K562 (cell line): ENCODE measurements at regions not wholly inside any gene's neighbourhood (a gene's known extent, or its start where the extent isn't known, plus 50 kb on each side); places are given as distances from the start of the nearest gene placed in this dataset.
"Not testable (repeated sequence)": the region's sequence is repeated elsewhere in the genome, so short reads cannot be mapped to it uniquely, and the experiment has no call there.

ENCODE experiments used
- ATAC-seq: fragments of 200-7000 bp; cut with Tn5 transposase; 3 replicates; pipeline ENCODE4 v1.9.1; 2020; ENCODE audit warnings: moderate library complexity
- BruUV-seq: library from RNA; stranded (reverse); fragments of 400-500 nt; replicated peaks from 2 replicates; lab custom pipeline; 2021; lab: Mats Ljungman, UMichigan
- CTCF ChIA-PET: fragments of 300-600 bp; formaldehyde crosslinking; extraction: SDS; loops from one replicate; lab custom pipeline; 2021; ENCODE audit warnings: low intra/inter-chr PET ratio; lab: Yijun Ruan, JAX
- POLR2A ChIA-PET: fragments of 300-600, 350-650 bp; sonication (Branson Sonifier 250); formaldehyde crosslinking; extraction: SDS; loops from one replicate; lab custom pipeline; 2021; ENCODE audit warnings: antibody characterized with exemption, inconsistent platforms; lab: Yijun Ruan, JAX
- DNase-seq, 4 experiments: peaks; one replicate each; pipeline versions ENCODE4 v3.0.0 to v3.0.0-alpha.2; 2011 to 2018; ENCODE audit warnings: low spot score in 3 of 4, mixed read lengths in 3 of 4; ENCODE audit errors: extremely low read depth in 1 of 4
- FAIRE-seq: peaks from 2 replicates; lab custom pipeline; 2011; peaks lifted over from hg19 to GRCh38; lab: Jason Lieb, UNC
- H2AFZ ChIP-seq: 2 replicates; pipeline ENCODE4 v1.6.0; 2011; ENCODE audit warnings: low read depth, low read length, control low read depth, inconsistent platforms
- H3K27ac ChIP-seq: fragments of 200-600 bp; 3 replicates; pipeline ENCODE4 v1.8.0; 2011; ENCODE audit warnings: low read depth, mild to moderate bottlenecking, control low read depth, inconsistent platforms, low read length, moderate library complexity, mixed read lengths; ENCODE audit errors: extremely low read depth
- H3K27me3 ChIP-seq, 2 experiments: fragments of 300-600 bp in 1 of 2; 2 replicates in 1 of 2; 3 replicates in 1 of 2; pipeline versions ENCODE4 v1.6.0 to v1.8.0; 2011; ENCODE audit warnings: inconsistent platforms in 2 of 2, low read length in 2 of 2, mild to moderate bottlenecking in 1 of 2, mixed read lengths in 1 of 2, moderate library complexity in 1 of 2; ENCODE audit not compliant: control insufficient read depth in 2 of 2, insufficient read depth in 2 of 2
- H3K36me3 ChIP-seq: fragments of 300-600 bp; 3 replicates; pipeline ENCODE4 v1.8.0; 2011; ENCODE audit warnings: mild to moderate bottlenecking, low read length, inconsistent platforms; ENCODE audit not compliant: control insufficient read depth, insufficient read depth
- H3K4me1 ChIP-seq, 2 experiments: fragments of 200-600 bp in 1 of 2; replicated peaks in 1 of 2; 2 replicates in 1 of 2; 3 replicates in 1 of 2; pipeline versions ENCODE4 v1.5.1 to v1.8.0; 2011; ENCODE audit warnings: inconsistent platforms in 2 of 2, low read length in 2 of 2, mild to moderate bottlenecking in 1 of 2, mixed read lengths in 1 of 2, moderate library complexity in 1 of 2; ENCODE audit not compliant: control insufficient read depth in 2 of 2, insufficient read depth in 2 of 2
- H3K4me2 ChIP-seq: 2 replicates; pipeline ENCODE4 v1.6.1; 2011; ENCODE audit warnings: low read length, control low read depth, inconsistent platforms, mixed read lengths; ENCODE audit not compliant: insufficient read depth
- H3K4me3 ChIP-seq: fragments of 200-600 bp; sonication (generic), shearing (Covaris generic); 2 replicates; pipeline ENCODE4 v1.5.1; 2016; ENCODE audit warnings: control low read depth, inconsistent platforms
- H3K79me2 ChIP-seq: fragments of 200-600 bp; 3 replicates; pipeline ENCODE4 v1.8.0; 2011; ENCODE audit warnings: low read length, inconsistent platforms; ENCODE audit not compliant: control insufficient read depth, insufficient read depth
- H3K9ac ChIP-seq, 2 experiments: 2 replicates each; pipeline versions ENCODE4 v1.6.0 to v1.6.1; 2011; ENCODE audit warnings: low read depth in 2 of 2, low read length in 2 of 2, control low read depth in 1 of 2, inconsistent platforms in 1 of 2, mild to moderate bottlenecking in 1 of 2, mixed read lengths in 1 of 2; ENCODE audit not compliant: insufficient read depth in 1 of 2
- H3K9me1 ChIP-seq: one replicate; pipeline ENCODE4 v1.6.0; 2011; ENCODE audit warnings: inconsistent platforms, mild to moderate bottlenecking, low read length, moderate library complexity; ENCODE audit not compliant: control insufficient read depth, insufficient read depth
- H3K9me3 ChIP-seq: replicated peaks from 2 replicates; pipeline ENCODE4 v1.5.1; 2011; ENCODE audit warnings: low read depth, low read length, inconsistent platforms; ENCODE audit not compliant: control insufficient read depth, insufficient read depth
- H4K20me1 ChIP-seq: replicated peaks from 2 replicates; pipeline ENCODE4 v1.6.1; 2011; ENCODE audit warnings: low read length, inconsistent platforms, mixed read lengths; ENCODE audit not compliant: control insufficient read depth, insufficient read depth
- ARID1B ChIP-seq: fragments of 450-650 bp; IDR thresholded peaks from 2 replicates; pipeline ENCODE4 v1.6.1; 2016; ENCODE audit warnings: antibody characterized with exemption, mild to moderate bottlenecking, inconsistent platforms
- CHD2 ChIP-seq: IDR thresholded peaks from 2 replicates; pipeline ENCODE4 v1.6.1; 2011; ENCODE audit warnings: low read depth, low read length
- FOXJ2 ChIP-seq: fragments of 200-800 bp; sonication (Bioruptor generic); IDR thresholded peaks from 2 replicates; pipeline ENCODE4 v1.6.1; 2016; ENCODE audit warnings: missing genetic modification characterization, missing compliant biosample characterization
- GATAD2B ChIP-seq: fragments of 450-650 bp; IDR thresholded peaks from 2 replicates; pipeline ENCODE4 v1.6.1; 2017; ENCODE audit warnings: mild to moderate bottlenecking, borderline replicate concordance
- HDAC2 ChIP-seq: fragments of 450-650 bp; IDR thresholded peaks from 2 replicates; pipeline ENCODE4 v1.6.1; 2016; ENCODE audit warnings: mild to moderate bottlenecking
- LEF1 ChIP-seq: fragments of 450-650 bp; IDR thresholded peaks from 2 replicates; pipeline ENCODE4 v1.6.1; 2016; ENCODE audit warnings: mild to moderate bottlenecking
- MBD2 ChIP-seq: sonication (generic); IDR thresholded peaks from 2 replicates; pipeline ENCODE4 v1.6.1; 2016; ENCODE audit warnings: low read depth, borderline replicate concordance
- MTA2 ChIP-seq: fragments of 450-650 bp; IDR thresholded peaks from 2 replicates; pipeline ENCODE4 v1.6.1; 2016; ENCODE audit warnings: low read depth
- SMARCA5 ChIP-seq: fragments of 450-650 bp; IDR thresholded peaks from 2 replicates; pipeline ENCODE4 v1.6.1; 2016
- ZFP36 ChIP-seq: fragments of 150-350 bp; IDR thresholded peaks from 2 replicates; pipeline ENCODE4 v1.6.1; 2018; ENCODE audit warnings: low read length, low read depth; ENCODE audit not compliant: partially characterized antibody
- ZNF121 ChIP-seq: sonication (generic); formaldehyde crosslinking; conservative IDR thresholded peaks from 2 replicates; pipeline ENCODE4 v1.8.0; 2022; ENCODE audit warnings: missing genetic modification reagents
- ZNF124 ChIP-seq: sonication (generic); formaldehyde crosslinking; IDR thresholded peaks from 2 replicates; pipeline ENCODE4 v1.8.1; 2022; ENCODE audit warnings: missing genetic modification reagents
- WGBS: fragments of 100-300 bp; shearing (Covaris generic); methylation state at CpG from one replicate; pipeline ENCODE4 v1.1.6; 2016; ENCODE audit warnings: low coverage, mixed read lengths; ENCODE audit not compliant: insufficient coverage; ENCODE audit errors: missing lambda C conversion rate; 5-methylcytosine and 5-hydroxymethylcytosine counted together
- in situ Hi-C: fragments of 300-500 bp; cut with MboI; formaldehyde crosslinking; loops from 4 replicates; pipeline ENCODE4 v1.15.0; 2018; ENCODE audit warnings: inconsistent platforms, mixed read lengths
- intact Hi-C: fragments of 100-400 bp; cut with micrococcal nuclease; formaldehyde crosslinking; loops from 2 replicates; pipeline ENCODE4 v1.14.2; 2022
- TF ChIP-seq, protein P1 (sequence below), 3 experiments: IDR thresholded peaks in 2 of 3; conservative IDR thresholded peaks in 1 of 3; 2 replicates each; pipeline ENCODE4 v1.5.1; 2011 to 2012; ENCODE audit warnings: low read length in 3 of 3, mild to moderate bottlenecking in 3 of 3, control low read depth in 2 of 3, improper control_type of control experiment in 1 of 3, inconsistent platforms in 1 of 3, low read depth in 1 of 3, mixed read lengths in 1 of 3, moderate library complexity in 1 of 3; ENCODE audit not compliant: insufficient read depth in 2 of 3
- TF ChIP-seq, protein P2 (sequence below): fragments of 450-650 bp; IDR thresholded peaks from 2 replicates; pipeline ENCODE4 v1.6.1; 2017; ENCODE audit warnings: mild to moderate bottlenecking, moderate library complexity
- TF ChIP-seq, protein P3 (sequence below): fragments of 250-450 bp; sonication (Bioruptor Pico); IDR thresholded peaks from 2 replicates; pipeline ENCODE4 v1.4.0; 2020; ENCODE audit warnings: mild to moderate bottlenecking

DNA sequence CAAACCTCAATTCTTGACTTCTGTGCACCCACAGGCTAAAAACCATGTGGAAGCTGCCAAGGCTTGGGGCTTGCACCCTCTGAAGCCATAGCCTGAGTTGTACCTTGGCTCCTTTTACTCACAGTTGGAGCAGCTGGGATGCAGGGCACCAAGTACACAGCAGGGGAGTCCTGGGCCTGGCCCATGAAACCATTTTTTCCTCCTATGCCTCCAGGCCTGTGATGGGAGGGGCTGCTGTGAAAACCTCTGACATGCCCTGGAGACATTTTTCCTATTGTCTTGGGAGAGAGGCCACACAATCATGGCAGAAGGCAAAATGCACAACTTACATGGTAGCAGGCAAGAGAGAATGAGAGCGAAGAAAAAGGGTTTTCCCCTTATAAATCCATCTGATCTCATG is 568.6 kb downstream of the SMARCA1 start:
- H3K9me3 ChIP-seq, POLR2A ChIA-PET, H2AFZ ChIP-seq, H3K27ac ChIP-seq, H3K4me3 ChIP-seq, H3K4me1 ChIP-seq, BruUV-seq, CTCF ChIA-PET, ATAC-seq, DNase-seq, H3K27me3 ChIP-seq, FAIRE-seq, H4K20me1 ChIP-seq, H3K4me2 ChIP-seq, H3K36me3 ChIP-seq, intact Hi-C loops, H3K9ac ChIP-seq, H3K9me1 ChIP-seq, H3K79me2 ChIP-seq, in situ Hi-C loops: not testable (repeated sequence)
- peak; percentile 37 for TF ChIP-seq ZFP36
- 0% methylated on average over 1 of the region's 1 CpG for WGBS

DNA sequence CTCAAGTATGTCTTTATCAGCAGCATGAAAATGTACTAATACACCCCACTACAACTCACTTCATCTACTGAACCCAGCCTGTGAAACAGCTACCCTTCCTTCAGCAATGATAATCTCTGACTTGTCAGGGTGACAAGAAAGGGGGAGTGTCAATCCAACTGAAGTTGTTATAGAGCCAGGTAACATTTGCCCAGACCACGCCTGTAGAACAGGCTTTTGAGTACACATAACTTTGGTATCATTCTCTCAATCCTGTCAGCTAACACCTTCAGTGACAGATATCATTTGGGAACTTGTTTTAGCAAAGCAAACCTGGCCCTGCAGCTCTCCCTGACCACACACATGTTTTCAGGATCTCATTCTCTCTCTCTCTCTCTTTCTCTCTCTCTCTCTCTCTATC is 592.2 kb downstream of the SMARCA1 start:
- Histone ChIP-seq H3K27me3 (no peaks in the 10 kb centered on the region), H3K79me2 (no peaks in the 10 kb centered on the region), H3K4me2 (no peak overlapping the region), H3K9me1 (no peaks in the 10 kb centered on the region), H3K9ac (no peak overlapping the region), H3K27ac (no peak overlapping the region), H3K36me3 (no peaks in the 10 kb centered on the region), H3K4me1 (no peaks in the 10 kb centered on the region), H2AFZ (no peak overlapping the region), H4K20me1 (no peaks in the 10 kb centered on the region), H3K4me3 (no peak overlapping the region), H3K9me3 (no peaks in the 10 kb centered on the region)
- DNase-seq (no peak), ATAC-seq (no peak), FAIRE-seq (no peak)
- intact Hi-C loops, result no loop called here
- BruUV-seq, result no TSS peak
- CTCF ChIA-PET, result no interaction called here
- WGBS, result no CpG with 5 or more reads among the region's 1 CpG
- POLR2A ChIA-PET, result no interaction called here
- in situ Hi-C loops, result no loop called here
- TF ChIP-seq ZNF124 (no peak), ZNF121 (CRISPR knock-in tag) (no peak), MBD2 (no peak), MTA2 (no peak), ARID1B (no peak), LEF1 (no peak), FOXJ2 (no peak), SMARCA5 (no peak), HDAC2 (no peak), GATAD2B (no peak), CHD2 (no peak)
- TF ChIP-seq, protein P1, sequence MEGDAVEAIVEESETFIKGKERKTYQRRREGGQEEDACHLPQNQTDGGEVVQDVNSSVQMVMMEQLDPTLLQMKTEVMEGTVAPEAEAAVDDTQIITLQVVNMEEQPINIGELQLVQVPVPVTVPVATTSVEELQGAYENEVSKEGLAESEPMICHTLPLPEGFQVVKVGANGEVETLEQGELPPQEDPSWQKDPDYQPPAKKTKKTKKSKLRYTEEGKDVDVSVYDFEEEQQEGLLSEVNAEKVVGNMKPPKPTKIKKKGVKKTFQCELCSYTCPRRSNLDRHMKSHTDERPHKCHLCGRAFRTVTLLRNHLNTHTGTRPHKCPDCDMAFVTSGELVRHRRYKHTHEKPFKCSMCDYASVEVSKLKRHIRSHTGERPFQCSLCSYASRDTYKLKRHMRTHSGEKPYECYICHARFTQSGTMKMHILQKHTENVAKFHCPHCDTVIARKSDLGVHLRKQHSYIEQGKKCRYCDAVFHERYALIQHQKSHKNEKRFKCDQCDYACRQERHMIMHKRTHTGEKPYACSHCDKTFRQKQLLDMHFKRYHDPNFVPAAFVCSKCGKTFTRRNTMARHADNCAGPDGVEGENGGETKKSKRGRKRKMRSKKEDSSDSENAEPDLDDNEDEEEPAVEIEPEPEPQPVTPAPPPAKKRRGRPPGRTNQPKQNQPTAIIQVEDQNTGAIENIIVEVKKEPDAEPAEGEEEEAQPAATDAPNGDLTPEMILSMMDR (IDR thresholded peaks at IDR 0.05 in 2 of 3, conservative IDR thresholded peaks at IDR 0.05 in 1 of 3; ENCODE audit: insufficient read depth in 2 of 3, low read depth in 1 of 3, low read length in 3 of 3), result no peak
- TF ChIP-seq, protein P2, sequence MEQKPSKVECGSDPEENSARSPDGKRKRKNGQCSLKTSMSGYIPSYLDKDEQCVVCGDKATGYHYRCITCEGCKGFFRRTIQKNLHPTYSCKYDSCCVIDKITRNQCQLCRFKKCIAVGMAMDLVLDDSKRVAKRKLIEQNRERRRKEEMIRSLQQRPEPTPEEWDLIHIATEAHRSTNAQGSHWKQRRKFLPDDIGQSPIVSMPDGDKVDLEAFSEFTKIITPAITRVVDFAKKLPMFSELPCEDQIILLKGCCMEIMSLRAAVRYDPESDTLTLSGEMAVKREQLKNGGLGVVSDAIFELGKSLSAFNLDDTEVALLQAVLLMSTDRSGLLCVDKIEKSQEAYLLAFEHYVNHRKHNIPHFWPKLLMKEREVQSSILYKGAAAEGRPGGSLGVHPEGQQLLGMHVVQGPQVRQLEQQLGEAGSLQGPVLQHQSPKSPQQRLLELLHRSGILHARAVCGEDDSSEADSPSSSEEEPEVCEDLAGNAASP, result no peak
- TF ChIP-seq, protein P3, sequence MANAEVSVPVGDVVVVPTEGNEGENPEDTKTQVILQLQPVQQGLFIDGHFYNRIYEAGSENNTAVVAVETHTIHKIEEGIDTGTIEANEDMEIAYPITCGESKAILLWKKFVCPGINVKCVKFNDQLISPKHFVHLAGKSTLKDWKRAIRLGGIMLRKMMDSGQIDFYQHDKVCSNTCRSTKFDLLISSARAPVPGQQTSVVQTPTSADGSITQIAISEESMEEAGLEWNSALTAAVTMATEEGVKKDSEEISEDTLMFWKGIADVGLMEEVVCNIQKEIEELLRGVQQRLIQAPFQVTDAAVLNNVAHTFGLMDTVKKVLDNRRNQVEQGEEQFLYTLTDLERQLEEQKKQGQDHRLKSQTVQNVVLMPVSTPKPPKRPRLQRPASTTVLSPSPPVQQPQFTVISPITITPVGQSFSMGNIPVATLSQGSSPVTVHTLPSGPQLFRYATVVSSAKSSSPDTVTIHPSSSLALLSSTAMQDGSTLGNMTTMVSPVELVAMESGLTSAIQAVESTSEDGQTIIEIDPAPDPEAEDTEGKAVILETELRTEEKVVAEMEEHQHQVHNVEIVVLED (CRISPR knock-in tag), result no peak
